GM20431 (cell line): ENCODE measurements at regions not wholly inside any gene's neighbourhood (a gene's known extent, or its start where the extent isn't known, plus 50 kb on each side); places are given as distances from the start of the nearest gene placed in this dataset.

Experiments used
- in situ Hi-C: fragments of 300-500 bp; cut with MseI, MboI; formaldehyde crosslinking; loops from one replicate; pipeline ENCODE4 v1.15.0; 2020; ENCODE audit warnings: low sequenced_read_pairs; ENCODE audit not compliant: unreplicated experiment

DNA sequence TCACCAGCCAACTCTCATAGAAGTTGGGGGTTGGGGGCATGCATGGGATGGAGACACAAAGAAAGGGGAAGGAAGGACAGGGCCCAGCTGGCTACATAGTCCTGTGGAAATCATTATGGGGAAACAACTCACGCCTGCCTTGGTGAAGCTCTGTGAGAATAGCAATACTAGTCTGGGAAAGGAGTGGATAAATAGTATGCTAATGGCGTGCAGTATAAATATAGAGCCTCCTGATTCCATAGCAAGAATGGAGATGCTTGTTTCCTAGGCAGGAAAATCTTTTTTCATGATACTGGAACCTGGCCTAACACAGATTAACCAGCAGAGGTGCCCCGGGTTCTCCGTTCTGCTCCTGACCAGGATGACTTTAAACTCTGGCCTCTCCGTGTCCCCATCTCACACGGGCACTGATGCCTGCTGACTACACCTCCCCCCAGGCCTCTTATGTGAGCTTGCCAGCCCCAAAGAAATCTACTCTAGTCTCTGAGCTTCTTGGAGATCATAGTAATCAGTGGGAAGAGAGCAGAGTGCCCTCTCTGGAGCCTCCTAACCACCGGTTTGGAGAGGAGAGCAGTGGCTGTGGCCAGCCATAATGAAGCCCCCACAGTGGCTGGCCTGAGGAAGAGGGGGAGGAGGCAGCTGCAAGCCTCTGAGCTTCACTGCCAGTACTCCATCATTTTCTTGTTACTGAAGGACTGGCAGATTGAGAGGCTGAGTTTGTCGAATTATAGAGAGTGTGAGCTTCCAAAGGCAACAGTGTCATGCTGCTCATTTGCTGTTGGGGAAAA lies 355.0 kb upstream of the SEMA6D start:
- in situ Hi-C loops, result no loop called here

- in situ Hi-C loops, result no loop called here
Observed at GRCh38 chr15:47363653-47364052, 353.7 kb upstream of the SEMA6D start.

DNA sequence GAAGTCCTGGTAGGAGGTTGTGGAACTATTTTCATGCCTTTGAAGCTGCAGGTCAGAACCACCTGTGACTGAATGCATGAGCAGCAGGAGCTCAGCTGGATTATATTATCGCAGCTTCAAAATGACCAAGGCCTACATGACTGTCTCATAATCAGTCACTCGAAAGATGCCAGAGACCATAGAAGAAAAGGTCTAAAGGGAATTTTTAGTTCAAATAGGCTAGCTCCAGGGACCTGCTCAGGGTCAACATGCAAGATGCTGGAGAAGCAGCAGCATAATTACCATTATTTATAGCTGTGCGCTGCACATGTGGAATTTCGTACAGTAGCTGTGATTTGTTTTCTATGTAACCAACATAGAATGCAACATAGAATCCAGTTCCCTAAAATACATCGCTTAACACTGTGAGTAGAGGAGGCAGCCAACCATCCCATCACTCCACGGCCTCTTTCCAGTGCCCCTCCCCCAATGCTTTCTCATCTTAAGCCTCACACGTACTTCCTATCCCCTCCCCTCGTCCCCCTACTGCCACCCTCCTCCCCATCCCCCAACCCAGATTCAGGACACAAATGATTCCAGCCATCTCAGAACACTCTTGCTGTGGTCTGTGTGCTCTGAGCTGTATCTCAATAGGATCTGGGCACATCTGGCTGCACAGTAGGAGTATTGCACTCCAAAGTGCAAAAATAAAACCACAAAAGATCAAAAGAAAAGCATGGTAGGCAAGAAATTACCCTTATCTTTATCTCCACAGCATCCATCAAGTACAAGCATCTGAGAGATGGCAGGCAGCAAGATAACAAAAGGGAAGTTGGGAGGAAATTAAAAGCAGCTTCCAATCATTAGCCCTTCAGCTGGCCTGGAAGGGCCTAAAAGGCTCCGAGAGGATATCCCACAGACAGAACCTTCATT lies 352.8 kb upstream of the SEMA6D start:
- in situ Hi-C loops, result no loop called here

GRCh38 chr15:47366884-47367283 lies 350.4 kb upstream of the SEMA6D start:
- in situ Hi-C loops, result no loop called here

DNA sequence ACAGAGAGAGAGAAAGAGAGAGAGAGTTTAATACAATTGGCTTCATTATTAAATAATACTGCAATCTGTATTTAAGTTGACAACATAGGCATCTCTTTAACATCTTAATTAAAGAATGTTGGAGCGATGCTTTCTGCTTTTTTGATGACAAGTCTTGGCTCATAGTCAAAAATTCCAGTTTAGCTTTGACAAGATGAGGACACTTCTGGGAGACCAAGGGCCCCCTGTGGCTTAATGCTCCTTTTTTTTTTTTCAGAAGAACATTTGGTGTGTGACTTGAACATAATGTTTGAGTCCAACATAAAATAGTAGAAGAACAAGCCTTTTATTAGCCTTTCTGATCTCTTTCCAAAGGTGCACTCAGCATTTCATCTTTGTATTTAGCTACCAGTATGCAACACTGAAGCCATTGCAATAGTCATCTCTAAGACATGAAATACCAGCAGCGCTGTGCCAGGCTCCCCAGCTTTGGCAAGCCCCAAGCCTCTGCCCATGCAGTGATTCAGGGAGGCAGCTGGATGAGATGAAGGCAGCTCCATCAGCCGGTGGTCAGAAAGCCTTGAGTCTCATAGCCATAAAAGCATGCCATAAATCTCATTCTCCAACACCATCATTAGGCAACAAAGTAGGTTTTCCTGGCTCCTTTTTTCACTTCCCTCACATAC lies 349.4 kb upstream of the SEMA6D start:
- in situ Hi-C loops, result no loop called here

GRCh38 chr15:47371939-47372338 lies 345.4 kb upstream of the SEMA6D start:
- in situ Hi-C loops, result no loop called here

GRCh38 chr15:47374222-47374621 lies 343.1 kb upstream of the SEMA6D start:
- in situ Hi-C loops, result no loop called here

DNA sequence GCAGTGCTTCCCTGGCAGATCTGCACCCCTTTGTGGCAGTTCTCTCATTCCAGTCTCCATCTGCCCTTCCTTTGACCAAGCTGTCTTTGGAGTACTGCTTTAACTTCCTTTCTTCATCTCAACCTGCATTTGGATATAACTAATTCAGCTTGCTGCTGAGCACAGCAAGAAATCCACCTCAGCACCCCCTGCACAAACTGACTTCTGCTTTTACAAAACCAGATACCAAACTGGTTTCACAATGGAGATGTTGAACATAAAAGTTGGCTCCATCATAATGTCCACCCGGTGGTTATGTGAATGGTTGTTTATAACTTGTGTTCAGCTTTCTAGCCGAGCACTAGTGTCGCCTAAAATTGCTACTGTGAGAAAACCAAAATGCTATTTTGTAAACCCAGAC lies 341.1 kb upstream of the SEMA6D start:
- in situ Hi-C loops, result no loop called here

DNA sequence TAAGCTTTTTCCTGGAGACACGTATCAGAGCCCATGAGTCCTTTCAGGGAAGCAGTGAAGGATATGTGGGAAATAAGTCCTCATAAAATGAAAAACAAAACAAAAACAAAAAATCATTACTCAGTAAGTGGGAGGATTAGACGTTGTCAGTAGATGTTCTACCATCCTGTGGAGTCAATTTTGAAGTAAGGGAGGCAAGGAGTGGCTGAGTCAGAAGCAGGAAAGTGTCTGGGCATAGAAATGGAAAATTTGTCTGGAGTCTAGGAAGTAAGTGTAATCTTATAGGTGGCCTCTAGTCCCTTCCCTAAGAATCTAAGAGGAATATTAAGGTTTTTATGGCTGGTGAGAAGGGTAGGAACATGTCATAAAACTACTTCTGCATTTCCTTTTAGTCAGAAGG lies 339.8 kb upstream of the SEMA6D start:
- in situ Hi-C loops, result no loop called here

DNA sequence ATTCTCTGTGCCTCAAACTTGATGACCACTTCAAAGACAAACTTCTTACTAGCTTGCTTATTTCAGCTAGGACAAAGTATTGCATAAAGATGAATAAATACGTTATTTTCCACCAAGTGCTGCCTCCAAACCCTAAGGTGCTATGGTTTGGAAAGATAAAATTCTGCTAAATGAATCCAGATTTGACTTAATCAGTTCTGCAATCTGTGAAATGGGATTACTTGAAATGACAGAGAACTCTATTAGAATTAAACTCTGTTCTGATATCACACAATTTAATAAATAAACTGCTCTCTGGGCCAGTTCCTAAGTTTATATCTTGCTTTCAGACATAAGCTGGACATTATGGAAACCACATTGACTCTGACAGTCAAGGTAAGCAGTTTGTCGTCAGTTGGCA lies 338.8 kb upstream of the SEMA6D start:
- in situ Hi-C loops, result no loop called here

DNA sequence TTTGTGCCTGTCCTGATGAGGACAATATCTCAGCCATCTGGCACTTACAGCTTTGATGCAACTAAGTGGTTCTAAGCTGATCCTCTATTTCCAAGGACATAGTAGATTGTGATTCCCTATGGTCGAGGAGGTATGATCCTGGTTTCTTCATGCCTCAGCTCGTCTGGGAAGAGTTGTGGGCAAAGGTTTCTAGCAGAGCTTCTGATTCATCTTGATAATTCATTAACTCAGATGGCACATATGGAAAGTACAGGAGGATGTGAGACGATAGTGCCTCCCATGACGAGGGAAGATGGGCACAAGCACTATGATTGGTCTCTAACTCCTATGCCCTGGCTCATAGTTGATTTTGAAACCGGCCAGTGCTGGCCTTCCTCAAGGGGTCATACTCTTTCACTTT lies 334.2 kb upstream of the SEMA6D start:
- in situ Hi-C loops, result no loop called here

DNA sequence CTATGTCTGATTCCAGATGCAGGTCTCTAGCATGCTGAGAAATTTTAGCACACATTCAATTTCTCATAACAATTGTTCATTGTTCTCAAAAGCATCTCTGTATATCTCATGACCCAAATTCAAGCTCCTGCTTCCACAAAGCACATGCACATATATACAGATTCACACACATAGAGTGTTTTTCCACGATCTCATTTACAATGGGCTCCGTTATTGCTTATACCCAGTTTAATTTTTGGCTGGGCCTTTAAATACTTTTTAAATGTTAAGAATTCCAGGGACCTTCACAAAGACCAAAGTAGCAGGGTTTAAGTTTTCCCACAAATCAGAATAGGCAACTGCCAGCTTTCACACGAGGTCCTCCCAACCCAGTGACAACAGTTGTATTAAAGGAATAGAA lies 333.5 kb upstream of the SEMA6D start:
- in situ Hi-C loops, result no loop called here

GRCh38 chr15:47384341-47384740 lies 333.0 kb upstream of the SEMA6D start:
- in situ Hi-C loops, result no loop called here

GRCh38 chr15:47384776-47385175 lies 332.5 kb upstream of the SEMA6D start:
- in situ Hi-C loops, result no loop called here

DNA sequence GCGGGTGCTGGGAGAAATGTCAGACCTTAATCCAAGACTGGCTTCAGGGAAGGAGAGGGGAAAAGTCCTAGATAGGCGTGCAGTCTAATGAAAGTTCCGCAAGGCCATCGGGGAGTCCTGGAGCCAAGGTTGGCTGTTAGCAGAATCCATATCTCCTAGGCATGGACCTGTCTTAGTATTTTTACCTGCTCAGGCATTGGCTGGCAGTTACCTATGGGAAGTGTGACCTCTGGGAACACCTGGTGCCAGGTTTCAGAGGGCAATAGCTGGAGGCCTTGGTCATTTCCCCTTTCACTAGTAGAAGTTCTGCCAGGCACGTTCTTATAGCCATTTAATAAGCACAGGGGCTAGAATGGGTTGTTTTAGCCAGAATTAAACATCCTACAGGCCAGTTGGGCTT lies 330.8 kb upstream of the SEMA6D start:
- in situ Hi-C loops, result no loop called here

DNA sequence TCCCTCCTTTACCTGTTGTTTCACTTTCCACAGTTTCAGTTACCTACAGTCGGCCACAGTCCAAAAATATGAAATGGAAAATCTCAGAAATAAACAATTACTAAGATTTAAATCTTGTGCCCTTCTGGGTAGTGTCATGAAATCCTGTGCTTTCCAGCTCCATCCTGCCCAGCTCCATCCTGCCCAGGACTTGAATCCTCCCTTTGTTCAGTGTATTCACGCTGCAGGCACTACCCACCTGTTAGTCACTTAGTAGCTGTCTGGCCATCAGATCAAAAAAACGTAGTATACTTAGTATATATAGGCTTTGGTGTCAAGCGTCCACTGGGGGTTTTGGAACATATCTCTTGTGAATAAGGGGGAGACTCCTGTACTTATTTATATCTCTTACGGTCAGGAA lies 329.0 kb upstream of the SEMA6D start:
- in situ Hi-C loops, result no loop called here

GRCh38 chr15:47390208-47390765 lies 327.0 kb upstream of the SEMA6D start:
- in situ Hi-C loops, result no loop called here

GRCh38 chr15:47394286-47394809 lies 323.0 kb upstream of the SEMA6D start:
- in situ Hi-C loops, result no loop called here

- in situ Hi-C loops, result no loop called here
Observed at GRCh38 chr15:47395076-47395475, 322.2 kb upstream of the SEMA6D start.

DNA sequence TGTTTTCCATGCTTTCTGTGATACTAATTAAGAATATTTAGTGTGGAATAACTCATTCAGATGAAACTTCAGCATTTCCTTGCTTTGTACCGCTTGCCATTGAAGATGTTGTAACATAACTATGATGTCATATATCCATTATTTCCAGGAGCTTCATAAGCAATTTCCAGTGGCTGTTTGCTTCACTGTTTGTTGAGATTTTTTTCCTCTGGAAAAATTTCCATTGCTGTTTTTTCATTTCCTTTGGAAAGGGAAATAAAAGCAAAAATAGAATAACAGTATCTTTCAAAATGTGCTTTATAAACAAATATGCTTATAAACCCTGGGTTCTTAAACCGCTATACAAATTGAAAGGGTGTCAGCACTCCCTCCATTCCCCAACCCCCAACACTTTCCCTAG lies 319.6 kb upstream of the SEMA6D start:
- in situ Hi-C loops, result no loop called here
